HepG2 (cell line): ENCODE measurements at regions not wholly inside any gene's neighbourhood (a gene's known extent, or its start where the extent isn't known, plus 50 kb on each side); places are given as distances from the start of the nearest gene placed in this dataset.

ENCODE experiments used
- ATAC-seq: fragments of 200-7000 bp; cut with Tn5 transposase; 3 replicates; pipeline ENCODE4 v1.9.1; 2020; ENCODE audit warnings: mild to moderate bottlenecking, moderate library complexity
- BruUV-seq: library from RNA; stranded (reverse); fragments of 400-500 nt; replicated peaks from 2 replicates; lab custom pipeline; 2021; lab: Mats Ljungman, UMichigan
- CTCF ChIA-PET: fragments of 300-600 bp; formaldehyde crosslinking; extraction: SDS; loops from one replicate; lab custom pipeline; 2021; ENCODE audit warnings: low total read pairs, inconsistent platforms, low intra/inter-chr PET ratio; lab: Yijun Ruan, JAX
- POLR2A ChIA-PET: fragments of 350-600 bp; sonication (Branson Sonifier 250); formaldehyde crosslinking; loops from one replicate; lab custom pipeline; 2020; ENCODE audit warnings: antibody characterized with exemption, inconsistent platforms; lab: Yijun Ruan, JAX
- DNase-seq: peaks from one replicate; pipeline ENCODE4 v3.0.0-alpha.2; 2015; ENCODE audit warnings: low spot score
- FAIRE-seq: peaks from 3 replicates; lab custom pipeline; 2011; peaks lifted over from hg19 to GRCh38; lab: Jason Lieb, UNC
- H2AFZ ChIP-seq: one replicate; pipeline ENCODE4 v1.6.1; 2011; ENCODE audit warnings: low read length, inconsistent platforms
- H3K27ac ChIP-seq: fragments of 300-600 bp; 3 replicates; pipeline ENCODE4 v1.8.0; 2011; ENCODE audit warnings: mixed run types, mild to moderate bottlenecking, mixed read lengths, low read length, inconsistent platforms; ENCODE audit not compliant: insufficient read depth; ENCODE audit errors: extremely low read length
- H3K27me3 ChIP-seq, 2 experiments: fragments of 200-600 bp in 1 of 2; 2 replicates in 1 of 2; 3 replicates in 1 of 2; pipeline versions ENCODE4 v1.6.0 to v1.8.0; 2011; ENCODE audit warnings: low read length in 2 of 2, mild to moderate bottlenecking in 2 of 2, moderate library complexity in 2 of 2, inconsistent platforms in 1 of 2; ENCODE audit not compliant: insufficient read depth in 2 of 2, control insufficient read depth in 1 of 2
- H3K36me3 ChIP-seq, 2 experiments: fragments of 200-600 bp in 1 of 2; replicated peaks in 1 of 2; 2 replicates in 1 of 2; 3 replicates in 1 of 2; pipeline versions ENCODE4 v1.5.1 to v1.8.0; 2011; ENCODE audit warnings: low read length in 2 of 2, inconsistent platforms in 1 of 2; ENCODE audit not compliant: insufficient read depth in 2 of 2, control insufficient read depth in 1 of 2
- H3K4me1 ChIP-seq: 2 replicates; pipeline ENCODE4 v1.5.1; 2012; ENCODE audit warnings: low read length, inconsistent platforms; ENCODE audit not compliant: insufficient read depth
- H3K4me2 ChIP-seq: 2 replicates; pipeline ENCODE4 v1.6.0; 2011; ENCODE audit warnings: low read depth, low read length, inconsistent platforms
- H3K4me3 ChIP-seq, 3 experiments: fragments of 200-600 bp in 1 of 3; sonication (generic), shearing (Covaris generic) in 1 of 3; replicated peaks in 1 of 3; 2 replicates each; pipeline ENCODE4 v1.5.1; 2011 to 2016; ENCODE audit warnings: low read length in 3 of 3, inconsistent platforms in 2 of 3, low read depth in 2 of 3, mild to moderate bottlenecking in 2 of 3, control low read depth in 1 of 3, mixed read lengths in 1 of 3; ENCODE audit not compliant: insufficient read depth in 1 of 3
- H3K79me2 ChIP-seq: one replicate; pipeline ENCODE4 v1.6.1; 2011; ENCODE audit warnings: low read length, inconsistent platforms; ENCODE audit not compliant: insufficient read depth
- H3K9ac ChIP-seq: 2 replicates; pipeline ENCODE4 v1.6.0; 2011; ENCODE audit warnings: mild to moderate bottlenecking, low read depth, low read length, inconsistent platforms; ENCODE audit not compliant: insufficient read depth
- H3K9me3 ChIP-seq: 2 replicates; pipeline ENCODE4 v1.5.1; 2012; ENCODE audit warnings: mild to moderate bottlenecking, low read length
- H4K20me1 ChIP-seq: 2 replicates; pipeline ENCODE4 v1.6.0; 2011; ENCODE audit warnings: inconsistent platforms, mild to moderate bottlenecking, low read length, moderate library complexity; ENCODE audit not compliant: insufficient read depth
- CEBPB ChIP-seq: IDR thresholded peaks from 2 replicates; pipeline ENCODE4 v1.6.1; 2011; ENCODE audit warnings: low read depth, low read length, improper control_type of control experiment, borderline replicate concordance
- CENPT ChIP-seq: sonication (generic); formaldehyde crosslinking; IDR thresholded peaks from 2 replicates; pipeline ENCODE4 v1.8.0; 2022; ENCODE audit warnings: low read depth, mild to moderate bottlenecking, moderate library complexity, missing genetic modification reagents
- KDM6A ChIP-seq: IDR thresholded peaks from 2 replicates; pipeline ENCODE4 v1.6.1; 2016; ENCODE audit warnings: low read depth
- MBD4 ChIP-seq: IDR thresholded peaks from 2 replicates; pipeline ENCODE4 v1.6.1; 2012; ENCODE audit warnings: low read length, inconsistent platforms, borderline replicate concordance
- NKX3-1 ChIP-seq: sonication (generic); formaldehyde crosslinking; IDR thresholded peaks from 2 replicates; pipeline ENCODE4 v1.5.0; 2020; ENCODE audit warnings: missing genetic modification reagents
- REPIN1 ChIP-seq: sonication (generic); formaldehyde crosslinking; IDR thresholded peaks from 2 replicates; pipeline ENCODE4 v1.8.0; 2022; ENCODE audit warnings: missing genetic modification reagents, low read depth, mild to moderate bottlenecking, borderline replicate concordance
- SMARCE1 ChIP-seq: fragments of 450-650 bp; IDR thresholded peaks from 2 replicates; pipeline ENCODE4 v1.6.1; 2017; ENCODE audit warnings: borderline replicate concordance
- SRSF1 ChIP-seq: fragments of 200-400 bp; formaldehyde crosslinking; optimal IDR thresholded peaks from 2 replicates; pipeline ENCODE3; 2017; ENCODE audit warnings: mild to moderate bottlenecking, low read depth, low read length, moderate library complexity
- ZBTB42 ChIP-seq: sonication (generic); formaldehyde crosslinking; IDR thresholded peaks from 2 replicates; pipeline ENCODE4 v1.5.0; 2020; ENCODE audit warnings: mild to moderate bottlenecking, missing genetic modification reagents
- ZMAT3 ChIP-seq: sonication (generic); formaldehyde crosslinking; conservative IDR thresholded peaks from 2 replicates; pipeline ENCODE4 v1.7.0; 2021; ENCODE audit warnings: missing genetic modification reagents
- ZMYM3 ChIP-seq: sonication (generic); formaldehyde crosslinking; IDR thresholded peaks from 2 replicates; pipeline ENCODE4 v1.5.1; 2020; ENCODE audit warnings: mild to moderate bottlenecking, missing genetic modification reagents
- ZNF720 ChIP-seq: sonication (generic); formaldehyde crosslinking; IDR thresholded peaks from 2 replicates; pipeline ENCODE4 v1.4.0; 2020; ENCODE audit warnings: missing genetic modification reagents
- WGBS: methylation state at CpG from one replicate; pipeline ENCODE4 v1.1.6; 2017; ENCODE audit warnings: low lambda C conversion rate; 5-methylcytosine and 5-hydroxymethylcytosine counted together
- in situ Hi-C: cut with HindIII; loops from 2 replicates; pipeline ENCODE4 v1.10.0; 2017; ENCODE audit warnings: low pct_unique_long_range_greater_than_20kb; ENCODE audit not compliant: extremely low pct_ligation_motif_present
- intact Hi-C: fragments of 100-400 bp; cut with micrococcal nuclease; formaldehyde crosslinking; loops from one replicate; pipeline ENCODE4 v1.10.0; 2022; ENCODE audit not compliant: unreplicated experiment
- TF ChIP-seq, protein P1 (sequence below): sonication (generic); formaldehyde crosslinking; IDR thresholded peaks from 2 replicates; pipeline ENCODE4 v1.5.1; 2020; ENCODE audit warnings: mild to moderate bottlenecking, missing genetic modification reagents, borderline replicate concordance
- TF ChIP-seq, protein P2 (sequence below): sonication (generic); formaldehyde crosslinking; IDR thresholded peaks from 2 replicates; pipeline ENCODE4 v1.4.0; 2020; ENCODE audit warnings: mild to moderate bottlenecking, missing genetic modification reagents
- TF ChIP-seq, protein P3 (sequence below): IDR thresholded peaks from 2 replicates; pipeline ENCODE4 v1.6.1; 2016; ENCODE audit warnings: mild to moderate bottlenecking
- TF ChIP-seq, protein P4 (sequence below): sonication (generic); formaldehyde crosslinking; IDR thresholded peaks from 2 replicates; pipeline ENCODE4 v1.5.1; 2020; ENCODE audit warnings: missing genetic modification reagents, mild to moderate bottlenecking, borderline replicate concordance

DNA sequence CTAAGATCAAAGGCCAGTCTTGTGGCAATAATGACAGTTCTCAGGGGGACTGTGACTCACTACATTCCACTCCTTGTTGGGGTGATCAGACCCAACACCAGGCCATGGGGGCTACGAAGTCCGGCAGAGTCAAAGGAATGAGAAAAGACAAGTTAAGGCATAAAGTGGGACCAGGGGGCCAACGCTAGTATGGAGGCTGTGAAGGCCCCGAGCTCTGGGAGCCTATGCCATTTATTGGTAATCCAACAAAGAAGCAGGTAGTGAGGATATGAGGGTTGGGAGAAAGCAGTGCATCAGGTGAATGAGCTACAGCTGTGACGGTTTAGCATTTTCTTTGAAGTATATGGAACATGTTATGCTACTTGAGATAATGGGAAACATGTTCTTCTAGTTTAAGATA, 104.4 kb upstream of the C2CD4B start (continued):
- TF ChIP-seq, protein P1, sequence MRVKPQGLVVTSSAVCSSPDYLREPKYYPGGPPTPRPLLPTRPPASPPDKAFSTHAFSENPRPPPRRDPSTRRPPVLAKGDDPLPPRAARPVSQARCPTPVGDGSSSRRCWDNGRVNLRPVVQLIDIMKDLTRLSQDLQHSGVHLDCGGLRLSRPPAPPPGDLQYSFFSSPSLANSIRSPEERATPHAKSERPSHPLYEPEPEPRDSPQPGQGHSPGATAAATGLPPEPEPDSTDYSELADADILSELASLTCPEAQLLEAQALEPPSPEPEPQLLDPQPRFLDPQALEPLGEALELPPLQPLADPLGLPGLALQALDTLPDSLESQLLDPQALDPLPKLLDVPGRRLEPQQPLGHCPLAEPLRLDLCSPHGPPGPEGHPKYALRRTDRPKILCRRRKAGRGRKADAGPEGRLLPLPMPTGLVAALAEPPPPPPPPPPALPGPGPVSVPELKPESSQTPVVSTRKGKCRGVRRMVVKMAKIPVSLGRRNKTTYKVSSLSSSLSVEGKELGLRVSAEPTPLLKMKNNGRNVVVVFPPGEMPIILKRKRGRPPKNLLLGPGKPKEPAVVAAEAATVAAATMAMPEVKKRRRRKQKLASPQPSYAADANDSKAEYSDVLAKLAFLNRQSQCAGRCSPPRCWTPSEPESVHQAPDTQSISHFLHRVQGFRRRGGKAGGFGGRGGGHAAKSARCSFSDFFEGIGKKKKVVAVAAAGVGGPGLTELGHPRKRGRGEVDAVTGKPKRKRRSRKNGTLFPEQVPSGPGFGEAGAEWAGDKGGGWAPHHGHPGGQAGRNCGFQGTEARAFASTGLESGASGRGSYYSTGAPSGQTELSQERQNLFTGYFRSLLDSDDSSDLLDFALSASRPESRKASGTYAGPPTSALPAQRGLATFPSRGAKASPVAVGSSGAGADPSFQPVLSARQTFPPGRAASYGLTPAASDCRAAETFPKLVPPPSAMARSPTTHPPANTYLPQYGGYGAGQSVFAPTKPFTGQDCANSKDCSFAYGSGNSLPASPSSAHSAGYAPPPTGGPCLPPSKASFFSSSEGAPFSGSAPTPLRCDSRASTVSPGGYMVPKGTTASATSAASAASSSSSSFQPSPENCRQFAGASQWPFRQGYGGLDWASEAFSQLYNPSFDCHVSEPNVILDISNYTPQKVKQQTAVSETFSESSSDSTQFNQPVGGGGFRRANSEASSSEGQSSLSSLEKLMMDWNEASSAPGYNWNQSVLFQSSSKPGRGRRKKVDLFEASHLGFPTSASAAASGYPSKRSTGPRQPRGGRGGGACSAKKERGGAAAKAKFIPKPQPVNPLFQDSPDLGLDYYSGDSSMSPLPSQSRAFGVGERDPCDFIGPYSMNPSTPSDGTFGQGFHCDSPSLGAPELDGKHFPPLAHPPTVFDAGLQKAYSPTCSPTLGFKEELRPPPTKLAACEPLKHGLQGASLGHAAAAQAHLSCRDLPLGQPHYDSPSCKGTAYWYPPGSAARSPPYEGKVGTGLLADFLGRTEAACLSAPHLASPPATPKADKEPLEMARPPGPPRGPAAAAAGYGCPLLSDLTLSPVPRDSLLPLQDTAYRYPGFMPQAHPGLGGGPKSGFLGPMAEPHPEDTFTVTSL (CRISPR knock-in tag): no peak
- TF ChIP-seq ZBTB42 (CRISPR knock-in tag): no peak
- TF ChIP-seq, all 625 proteins: peak for 0

DNA sequence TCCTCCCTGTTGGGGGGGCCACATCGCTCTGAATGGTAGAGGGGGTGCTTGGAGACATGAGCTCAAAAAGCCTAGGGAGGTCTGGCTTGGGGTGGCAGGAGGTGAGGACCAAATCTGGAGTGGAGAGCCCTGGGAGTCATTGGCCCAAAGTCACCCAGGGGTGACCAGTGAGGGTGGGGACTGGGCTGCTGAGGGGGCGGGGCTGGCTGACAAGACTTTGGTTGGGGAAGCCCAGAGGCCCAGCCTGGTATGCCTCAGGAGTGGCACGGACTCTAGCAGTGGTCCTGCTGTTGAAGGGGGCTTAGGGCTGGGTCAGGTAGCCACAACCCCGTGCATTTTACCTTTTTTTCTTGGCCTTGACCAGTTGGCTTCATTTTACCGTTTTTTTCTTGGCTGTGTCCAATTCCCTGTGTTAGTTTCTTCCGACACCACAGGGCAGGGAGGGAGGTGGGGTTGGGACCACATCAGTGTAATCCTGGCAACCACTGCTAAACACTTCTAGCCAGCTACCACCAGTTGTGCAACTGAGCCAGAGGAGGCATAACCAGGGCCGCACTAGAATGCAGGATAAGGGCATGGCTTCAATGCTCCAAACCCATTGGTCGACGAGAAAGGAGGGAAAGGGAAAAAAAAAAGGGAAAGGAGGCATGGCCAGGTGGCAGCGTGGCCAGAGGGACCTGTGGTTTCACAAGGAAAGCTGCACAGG, 105.3 kb upstream of the C2CD4B start:
- Histone ChIP-seq H3K9me3 (no peaks in the 10 kb centered on the region), H3K27ac (no peak overlapping the region), H2AFZ (no peak overlapping the region), H3K4me2 (no peak overlapping the region), H3K4me3 (no peak overlapping the region), H3K36me3 (no peaks in the 10 kb centered on the region), H3K27me3 (0 out of 5 replicates have a peak, but pooled peaks cover 0 to 8% of the 10 kb centered on the region in 2 experiments), H3K79me2 (no peaks in the 10 kb centered on the region), H4K20me1 (no peaks in the 10 kb centered on the region), H3K9ac (no peak overlapping the region), H3K4me1 (no peaks in the 10 kb centered on the region)
- no TSS peak for BruUV-seq
- WGBS: 26% methylated on average over 9 of the region's 10 CpGs
- POLR2A ChIA-PET: no interaction called here
- intact Hi-C loops: no loop called here
- DNase-seq (no peak), ATAC-seq (no peak), FAIRE-seq (no peak)
- CTCF ChIA-PET: no interaction called here
- in situ Hi-C loops: no loop called here
- TF ChIP-seq, protein P2, sequence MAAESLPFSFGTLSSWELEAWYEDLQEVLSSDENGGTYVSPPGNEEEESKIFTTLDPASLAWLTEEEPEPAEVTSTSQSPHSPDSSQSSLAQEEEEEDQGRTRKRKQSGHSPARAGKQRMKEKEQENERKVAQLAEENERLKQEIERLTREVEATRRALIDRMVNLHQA (CRISPR knock-in tag): no peak
- TF ChIP-seq CEBPB (no peak), SMARCE1 (no peak), ZNF720 (CRISPR knock-in tag) (no peak), ZMYM3 (no peak), ZMAT3 (CRISPR knock-in tag) (no peak), REPIN1 (CRISPR knock-in tag) (no peak), CENPT (CRISPR knock-in tag) (no peak), SRSF1 (no peak), NKX3-1 (CRISPR knock-in tag) (no peak), MBD4 (no peak), KDM6A (CRISPR knock-in tag) (no peak)
- TF ChIP-seq, protein P3, sequence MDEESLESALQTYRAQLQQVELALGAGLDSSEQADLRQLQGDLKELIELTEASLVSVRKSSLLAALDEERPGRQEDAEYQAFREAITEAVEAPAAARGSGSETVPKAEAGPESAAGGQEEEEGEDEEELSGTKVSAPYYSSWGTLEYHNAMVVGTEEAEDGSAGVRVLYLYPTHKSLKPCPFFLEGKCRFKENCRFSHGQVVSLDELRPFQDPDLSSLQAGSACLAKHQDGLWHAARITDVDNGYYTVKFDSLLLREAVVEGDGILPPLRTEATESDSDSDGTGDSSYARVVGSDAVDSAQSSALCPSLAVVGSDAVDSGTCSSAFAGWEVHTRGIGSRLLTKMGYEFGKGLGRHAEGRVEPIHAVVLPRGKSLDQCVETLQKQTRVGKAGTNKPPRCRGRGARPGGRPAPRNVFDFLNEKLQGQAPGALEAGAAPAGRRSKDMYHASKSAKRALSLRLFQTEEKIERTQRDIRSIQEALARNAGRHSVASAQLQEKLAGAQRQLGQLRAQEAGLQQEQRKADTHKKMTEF (CRISPR knock-in tag): no peak
- TF ChIP-seq, protein P4, sequence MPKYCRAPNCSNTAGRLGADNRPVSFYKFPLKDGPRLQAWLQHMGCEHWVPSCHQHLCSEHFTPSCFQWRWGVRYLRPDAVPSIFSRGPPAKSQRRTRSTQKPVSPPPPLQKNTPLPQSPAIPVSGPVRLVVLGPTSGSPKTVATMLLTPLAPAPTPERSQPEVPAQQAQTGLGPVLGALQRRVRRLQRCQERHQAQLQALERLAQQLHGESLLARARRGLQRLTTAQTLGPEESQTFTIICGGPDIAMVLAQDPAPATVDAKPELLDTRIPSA (CRISPR knock-in tag): no peak
